Epithelial cell of esophagus (primary cell): ENCODE measurements at regions not wholly inside any gene's neighbourhood (a gene's known extent, or its start where the extent isn't known, plus 50 kb on each side); places are given as distances from the start of the nearest gene placed in this dataset.
"Not testable (repeated sequence)": the region's sequence is repeated elsewhere in the genome, so short reads cannot be mapped to it uniquely, and the experiment has no call there.

Experiments used
- DNase-seq: peaks from one replicate; pipeline ENCODE4 v3.0.0; 2010; ENCODE audit warnings: low read depth
- H3K4me3 ChIP-seq: 2 replicates; pipeline ENCODE4 v1.5.1; 2011; ENCODE audit warnings: mild to moderate bottlenecking, low read length, control low read depth
- TF ChIP-seq, protein P1 (sequence below): IDR thresholded peaks from 2 replicates; pipeline ENCODE4 v1.5.1; 2011; ENCODE audit warnings: low read depth, mild to moderate bottlenecking, low read length, control low read depth, inconsistent platforms; ENCODE audit not compliant: insufficient read depth; ENCODE audit errors: missing control alignments

DNA sequence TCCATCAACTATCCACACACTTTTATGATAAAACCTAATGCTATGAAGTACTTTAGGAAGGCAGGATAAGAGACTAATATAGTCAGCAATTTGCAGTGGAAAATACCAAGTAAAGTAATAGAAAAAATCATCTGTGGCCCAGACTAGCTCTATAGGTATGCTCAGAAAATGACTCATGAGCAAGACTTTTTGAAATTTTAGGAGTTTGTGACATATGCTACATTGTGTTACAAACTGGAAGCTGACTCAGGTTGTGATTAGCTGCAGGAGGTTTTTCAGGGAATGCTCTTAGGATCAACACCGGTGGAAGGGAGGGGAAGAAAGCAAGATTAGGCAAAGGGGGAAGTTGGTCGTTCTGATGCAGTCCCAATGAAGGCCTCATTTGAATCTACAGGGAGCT, 56.1 kb downstream of the FEZF1 start:
- TF ChIP-seq, protein P1, sequence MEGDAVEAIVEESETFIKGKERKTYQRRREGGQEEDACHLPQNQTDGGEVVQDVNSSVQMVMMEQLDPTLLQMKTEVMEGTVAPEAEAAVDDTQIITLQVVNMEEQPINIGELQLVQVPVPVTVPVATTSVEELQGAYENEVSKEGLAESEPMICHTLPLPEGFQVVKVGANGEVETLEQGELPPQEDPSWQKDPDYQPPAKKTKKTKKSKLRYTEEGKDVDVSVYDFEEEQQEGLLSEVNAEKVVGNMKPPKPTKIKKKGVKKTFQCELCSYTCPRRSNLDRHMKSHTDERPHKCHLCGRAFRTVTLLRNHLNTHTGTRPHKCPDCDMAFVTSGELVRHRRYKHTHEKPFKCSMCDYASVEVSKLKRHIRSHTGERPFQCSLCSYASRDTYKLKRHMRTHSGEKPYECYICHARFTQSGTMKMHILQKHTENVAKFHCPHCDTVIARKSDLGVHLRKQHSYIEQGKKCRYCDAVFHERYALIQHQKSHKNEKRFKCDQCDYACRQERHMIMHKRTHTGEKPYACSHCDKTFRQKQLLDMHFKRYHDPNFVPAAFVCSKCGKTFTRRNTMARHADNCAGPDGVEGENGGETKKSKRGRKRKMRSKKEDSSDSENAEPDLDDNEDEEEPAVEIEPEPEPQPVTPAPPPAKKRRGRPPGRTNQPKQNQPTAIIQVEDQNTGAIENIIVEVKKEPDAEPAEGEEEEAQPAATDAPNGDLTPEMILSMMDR, result no peak
- DNase-seq, result peak; percentile 16
- no peak overlapping the region for H3K4me3 ChIP-seq

GRCh38 chr7:122238729-122239128, 65.8 kb downstream of the FEZF1 start:
- H3K4me3 ChIP-seq, DNase-seq: not testable (repeated sequence)

DNA sequence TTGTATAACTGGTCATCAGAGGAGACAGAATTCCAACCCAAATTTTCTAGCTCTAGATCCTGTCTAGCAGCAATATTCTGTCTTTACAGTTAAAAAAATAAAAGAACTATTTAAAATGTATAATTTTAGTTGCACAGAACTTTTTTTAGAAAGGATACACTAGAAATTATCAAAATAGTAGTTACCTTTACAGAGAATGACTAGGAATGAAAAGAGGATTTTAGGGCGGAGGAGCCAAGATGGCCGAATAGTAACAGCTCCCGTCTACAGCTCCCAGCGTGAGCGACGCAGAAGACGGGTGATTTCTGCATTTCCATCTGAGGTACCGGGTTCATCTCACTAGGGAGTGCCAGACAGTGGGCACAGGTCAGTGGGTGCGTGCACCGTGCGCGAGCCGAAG, 66.3 kb downstream of the FEZF1 start:
- not testable (repeated sequence) for H3K4me3 ChIP-seq, DNase-seq

- no peak for DNase-seq
- TF ChIP-seq, protein P1, result no peak
Observed at GRCh38 chr7:122225874-122226273, 78.7 kb downstream of the FEZF1 start.

DNA sequence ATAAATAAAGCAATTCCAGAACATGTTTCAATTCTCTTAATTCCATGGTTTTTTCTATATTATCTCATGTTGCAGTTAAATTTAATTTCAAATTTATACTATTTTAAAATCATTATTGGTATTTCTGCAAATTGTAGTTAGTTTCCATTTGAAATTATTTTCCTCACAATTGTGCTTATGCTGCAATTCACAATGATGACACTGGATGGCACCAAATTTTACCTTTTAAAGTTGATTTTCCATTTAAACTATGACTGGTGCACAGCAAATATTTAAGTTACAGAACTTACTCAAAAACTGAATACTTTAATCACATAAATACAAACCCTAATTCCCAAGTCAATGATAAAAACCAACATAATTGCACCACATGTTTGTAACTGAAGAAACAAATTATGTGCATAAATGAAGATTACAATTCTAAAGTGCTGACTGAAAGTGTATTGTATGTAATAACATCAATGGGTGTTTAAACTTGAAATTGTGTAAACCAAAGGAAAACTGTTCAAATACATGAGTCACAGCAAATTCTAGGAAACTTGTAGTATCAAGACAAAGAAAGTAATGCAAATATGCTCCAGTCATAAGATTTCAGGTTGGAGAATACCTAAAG, 75.3 kb upstream of the AASS start:
- DNase-seq, result peak; percentile 39
- TF ChIP-seq, protein P1, result peak; percentile 59
- H3K4me3 ChIP-seq, result no peak overlapping the region

More at GRCh38 chr7:122225874-122226273, 78.7 kb downstream of the FEZF1 start:
- no peak overlapping the region for H3K4me3 ChIP-seq

GRCh38 chr7:122217125-122217524, 73.1 kb upstream of the AASS start:
- TF ChIP-seq, protein P1, result no peak
- peak; percentile 86 for DNase-seq
- no peak overlapping the region for H3K4me3 ChIP-seq

- DNase-seq, result no peak
- H3K4me3 ChIP-seq, result no peak overlapping the region
- TF ChIP-seq, protein P1, result no peak
Observed at GRCh38 chr7:122212754-122213153, 68.7 kb upstream of the AASS start.

DNA sequence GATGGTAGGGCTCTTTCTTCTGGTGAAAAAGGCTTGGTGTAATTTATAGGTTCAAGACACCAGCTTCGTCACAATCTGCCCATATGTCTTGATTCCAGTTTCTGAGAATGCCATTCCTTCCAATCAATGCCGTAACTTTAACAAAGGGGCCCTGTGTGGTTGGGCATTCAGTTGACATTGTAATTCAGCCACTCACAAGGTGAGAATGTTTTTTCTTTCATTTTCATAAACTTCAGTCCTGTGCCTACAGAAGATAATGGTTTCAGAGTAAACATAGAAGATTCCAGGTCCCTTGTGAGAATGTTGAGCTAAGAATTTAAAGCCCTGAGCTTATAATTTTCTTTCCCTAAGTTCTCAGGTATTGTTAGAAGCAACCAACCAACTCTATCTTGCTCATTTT, 67.3 kb upstream of the AASS start:
- no peak for DNase-seq
- H3K4me3 ChIP-seq, result no peak overlapping the region
- TF ChIP-seq, protein P1, result no peak
